Fibroblast of villous mesenchyme (primary cell): ENCODE measurements at regions not wholly inside any gene's neighbourhood (a gene's known extent, or its start where the extent isn't known, plus 50 kb on each side); places are given as distances from the start of the nearest gene placed in this dataset.

Experiments used
- DNase-seq: peaks from one replicate; pipeline ENCODE4 v3.0.0-alpha.2; 2010; ENCODE audit warnings: low read depth
- H3K4me3 ChIP-seq: 2 replicates; pipeline ENCODE4 v1.5.1; 2011; ENCODE audit warnings: low read depth, mild to moderate bottlenecking, low read length
- TF ChIP-seq, protein P1 (sequence below): IDR thresholded peaks from 2 replicates; pipeline ENCODE4 v1.5.1; 2012; ENCODE audit warnings: low read depth, mild to moderate bottlenecking, low read length; ENCODE audit not compliant: insufficient read depth

DNA sequence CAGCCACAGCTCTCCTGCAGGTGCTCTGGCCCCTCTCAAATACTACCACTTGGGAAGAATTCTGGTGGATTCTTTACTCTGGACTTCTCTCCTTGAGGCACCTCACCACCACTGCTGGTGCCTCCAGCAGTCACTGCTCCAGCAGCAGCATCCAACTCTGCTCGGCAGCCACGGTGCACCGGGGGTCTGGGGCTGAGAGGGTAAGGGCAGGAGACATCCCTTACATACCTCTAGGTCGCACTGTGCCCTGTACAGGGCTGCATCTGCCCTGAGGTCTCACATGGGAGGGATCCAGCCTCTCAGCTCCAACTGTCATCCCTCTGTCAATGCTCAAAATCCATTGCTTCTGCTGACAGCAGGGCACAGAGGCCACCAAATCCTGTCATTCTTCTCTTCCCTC lies 588.2 kb downstream of the CDK5RAP2 start:
- H3K4me3 ChIP-seq: no peak overlapping the region
- TF ChIP-seq, protein P1, sequence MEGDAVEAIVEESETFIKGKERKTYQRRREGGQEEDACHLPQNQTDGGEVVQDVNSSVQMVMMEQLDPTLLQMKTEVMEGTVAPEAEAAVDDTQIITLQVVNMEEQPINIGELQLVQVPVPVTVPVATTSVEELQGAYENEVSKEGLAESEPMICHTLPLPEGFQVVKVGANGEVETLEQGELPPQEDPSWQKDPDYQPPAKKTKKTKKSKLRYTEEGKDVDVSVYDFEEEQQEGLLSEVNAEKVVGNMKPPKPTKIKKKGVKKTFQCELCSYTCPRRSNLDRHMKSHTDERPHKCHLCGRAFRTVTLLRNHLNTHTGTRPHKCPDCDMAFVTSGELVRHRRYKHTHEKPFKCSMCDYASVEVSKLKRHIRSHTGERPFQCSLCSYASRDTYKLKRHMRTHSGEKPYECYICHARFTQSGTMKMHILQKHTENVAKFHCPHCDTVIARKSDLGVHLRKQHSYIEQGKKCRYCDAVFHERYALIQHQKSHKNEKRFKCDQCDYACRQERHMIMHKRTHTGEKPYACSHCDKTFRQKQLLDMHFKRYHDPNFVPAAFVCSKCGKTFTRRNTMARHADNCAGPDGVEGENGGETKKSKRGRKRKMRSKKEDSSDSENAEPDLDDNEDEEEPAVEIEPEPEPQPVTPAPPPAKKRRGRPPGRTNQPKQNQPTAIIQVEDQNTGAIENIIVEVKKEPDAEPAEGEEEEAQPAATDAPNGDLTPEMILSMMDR: no peak
- no peak for DNase-seq

DNA sequence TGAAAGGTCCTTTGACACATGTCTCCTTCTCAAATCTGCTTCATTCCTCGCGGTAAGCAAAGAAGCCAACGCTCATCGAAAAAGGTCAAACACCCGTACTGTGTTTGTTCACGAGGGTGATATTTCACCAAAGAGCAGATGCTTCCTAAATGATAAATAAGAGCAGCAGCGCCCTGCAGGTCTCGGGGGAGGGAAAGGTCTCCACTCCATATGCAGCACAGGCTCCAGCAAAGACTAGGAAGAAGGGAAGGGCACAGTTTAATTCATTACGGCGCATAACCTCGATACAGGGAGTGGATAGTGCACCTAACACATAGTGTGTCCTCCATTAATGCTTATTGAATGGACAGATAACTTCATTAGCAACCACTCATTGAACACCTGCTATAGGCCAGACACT lies 593.3 kb downstream of the CDK5RAP2 start:
- no peak for DNase-seq
- TF ChIP-seq, protein P1: no peak
- no peak overlapping the region for H3K4me3 ChIP-seq

DNA sequence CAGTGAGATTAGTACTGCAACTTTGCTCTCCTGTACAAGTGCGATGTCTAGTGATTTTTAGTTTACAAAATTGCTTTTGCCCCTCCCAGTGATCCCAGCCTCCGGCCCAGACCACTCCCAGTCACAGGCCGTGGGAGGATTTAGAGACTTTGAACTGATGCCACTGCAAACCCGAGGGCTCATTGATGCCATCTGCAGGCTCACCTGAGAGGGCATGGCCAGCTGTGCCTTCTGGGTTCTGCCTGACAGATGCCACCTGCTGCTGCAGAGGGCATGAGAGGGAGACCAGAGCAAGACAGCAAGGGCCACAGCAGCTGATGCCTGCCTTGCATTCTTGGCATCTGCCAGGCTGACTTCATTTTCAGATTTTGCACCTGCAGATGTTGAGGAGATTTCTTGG lies 593.8 kb downstream of the CDK5RAP2 start:
- TF ChIP-seq, protein P1: no peak
- no peak for DNase-seq
- H3K4me3 ChIP-seq: no peak overlapping the region

DNA sequence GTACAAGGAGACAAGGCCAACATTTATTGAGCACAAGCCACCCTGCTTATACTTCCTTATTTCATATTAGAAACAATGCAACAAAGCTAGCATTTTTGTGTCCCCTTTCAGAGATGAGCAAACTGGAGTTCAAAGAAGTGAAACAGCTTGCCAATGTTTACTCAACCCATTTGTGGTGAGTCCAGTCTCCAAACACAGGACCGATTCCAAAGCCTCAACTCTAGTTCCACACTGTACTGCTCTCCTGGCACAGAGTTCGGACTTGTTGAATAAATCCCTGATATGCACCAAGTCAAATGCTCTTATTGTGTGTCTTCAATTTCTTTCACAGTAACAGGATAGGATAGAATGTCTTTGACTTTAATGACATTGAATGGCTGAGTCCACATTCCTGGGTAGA lies 604.8 kb upstream of the BRINP1 start:
- DNase-seq: no peak
- TF ChIP-seq, protein P1: no peak
- H3K4me3 ChIP-seq: no peak overlapping the region

DNA sequence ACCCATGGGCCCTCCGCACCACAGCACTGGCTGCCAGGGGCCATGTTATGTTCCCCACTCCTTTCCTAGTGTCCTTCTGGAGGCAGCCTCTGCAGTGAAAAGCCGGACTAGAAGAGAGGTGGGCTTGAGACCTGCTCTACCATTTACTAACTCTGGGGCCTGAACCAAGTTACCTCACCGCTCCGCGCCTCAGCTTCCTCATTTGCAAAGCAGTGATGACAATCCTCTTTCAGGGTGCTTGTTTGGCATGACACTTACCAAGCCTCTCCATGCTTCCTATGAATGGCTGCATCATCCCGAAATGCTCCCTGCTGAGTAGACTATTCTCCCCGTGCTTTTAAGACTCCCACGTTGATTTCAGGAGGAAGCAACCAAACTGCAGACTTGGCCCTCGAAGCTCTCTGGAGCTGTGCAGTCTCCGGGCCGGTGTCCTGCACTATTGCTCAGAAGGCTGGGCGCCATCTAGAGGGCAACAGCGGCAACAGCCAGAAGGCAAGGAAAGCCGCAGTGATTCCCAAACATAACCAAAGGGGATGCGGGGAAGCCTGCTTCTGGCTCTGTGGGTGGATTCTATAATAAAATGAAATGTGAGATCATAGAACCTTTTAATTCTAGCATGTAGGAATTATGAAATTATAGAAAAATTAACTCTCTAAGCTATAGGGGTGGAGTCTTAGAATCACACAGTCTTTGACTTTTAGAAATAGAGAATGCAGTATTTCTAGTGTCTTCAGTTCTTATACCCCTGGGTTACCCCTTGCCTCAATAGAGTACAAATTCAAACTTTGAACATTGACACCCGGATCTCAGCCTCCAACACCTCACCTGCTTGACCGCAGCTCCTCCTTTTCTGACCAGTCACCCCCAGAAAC lies 599.8 kb upstream of the BRINP1 start:
- DNase-seq: peak; percentile 58
- no peak overlapping the region for H3K4me3 ChIP-seq
- TF ChIP-seq, protein P1: peak; percentile 95

DNA sequence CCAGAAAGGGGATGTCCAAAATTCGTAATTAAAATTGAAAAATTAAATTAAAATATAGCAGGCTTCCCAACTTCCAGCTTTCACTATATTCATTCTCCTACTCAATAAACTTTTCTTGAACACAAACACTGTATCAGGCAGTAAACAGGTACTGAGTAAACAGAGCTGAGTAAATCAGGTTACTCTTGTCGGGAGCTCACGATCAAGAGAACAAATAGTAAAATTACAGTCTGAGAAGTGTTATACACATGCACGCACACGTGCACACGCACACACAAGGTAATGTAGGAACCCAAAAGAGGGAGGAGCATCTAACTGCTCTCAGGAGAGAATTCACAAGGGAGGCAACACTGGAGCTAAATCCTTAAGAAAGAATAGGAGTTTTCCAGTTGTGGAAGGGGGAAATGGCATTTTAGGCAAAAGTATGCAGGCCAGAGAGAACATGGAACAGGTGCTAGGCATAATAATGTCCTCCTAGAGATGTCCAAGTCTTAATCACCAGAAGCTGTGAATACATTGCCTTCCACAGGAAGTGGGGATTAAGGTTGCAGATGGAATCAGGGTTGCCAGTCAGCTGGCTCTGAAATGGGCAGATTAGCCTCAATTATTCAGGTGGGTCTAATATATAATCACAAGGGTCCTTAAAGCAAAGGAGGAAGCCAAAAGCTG lies 598.8 kb upstream of the BRINP1 start:
- no peak overlapping the region for H3K4me3 ChIP-seq
- TF ChIP-seq, protein P1: no peak
- no peak for DNase-seq
